Endodermal cell (in vitro differentiated cells): ENCODE measurements at regions not wholly inside any gene's neighbourhood (a gene's known extent, or its start where the extent isn't known, plus 50 kb on each side); places are given as distances from the start of the nearest gene placed in this dataset.
"Not testable (repeated sequence)": the region's sequence is repeated elsewhere in the genome, so short reads cannot be mapped to it uniquely, and the experiment has no call there.

Experiments
- DNase-seq: peaks from one replicate; pipeline ENCODE4 v3.0.0-alpha.2; 2017
- H3K27ac ChIP-seq: 2 replicates; pipeline ENCODE4 v1.5.1; 2013; ENCODE audit warnings: mild to moderate bottlenecking, low read depth, low read length, moderate library complexity
- H3K27me3 ChIP-seq: 2 replicates; pipeline ENCODE4 v1.6.1; 2013; ENCODE audit warnings: mild to moderate bottlenecking, low read length, moderate library complexity; ENCODE audit not compliant: insufficient read depth, control insufficient read depth, poor library complexity, severe bottlenecking
- H3K36me3 ChIP-seq: 2 replicates; pipeline ENCODE4 v1.7.0; 2013; ENCODE audit warnings: mild to moderate bottlenecking, low read length, moderate library complexity; ENCODE audit not compliant: control insufficient read depth, insufficient read depth
- H3K4me1 ChIP-seq: one replicate; pipeline ENCODE4 v1.7.0; 2013; ENCODE audit warnings: low read length; ENCODE audit not compliant: control insufficient read depth, insufficient read depth
- H3K4me3 ChIP-seq: 2 replicates; pipeline ENCODE4 v1.5.1; 2013; ENCODE audit warnings: mild to moderate bottlenecking, low read length, moderate library complexity
- H3K9ac ChIP-seq: 2 replicates; pipeline ENCODE4 v1.6.1; 2013; ENCODE audit warnings: mild to moderate bottlenecking, low read length, moderate library complexity; ENCODE audit not compliant: poor library complexity, severe bottlenecking; ENCODE audit errors: extremely low read depth
- H3K9me3 ChIP-seq: 2 replicates; pipeline ENCODE4 v1.6.1; 2013; ENCODE audit warnings: mild to moderate bottlenecking, low read length, moderate library complexity; ENCODE audit not compliant: control insufficient read depth
- H3K27ac Mint-ChIP-seq: 2 replicates; pipeline ENCODE4 v1.8.0; 2020; ENCODE audit warnings: mixed read lengths
- H3K27me3 Mint-ChIP-seq: 2 replicates; pipeline ENCODE4 v1.8.0; 2021; ENCODE audit warnings: mild to moderate bottlenecking, mixed read lengths; ENCODE audit not compliant: insufficient read depth
- H3K36me3 Mint-ChIP-seq: 2 replicates; pipeline ENCODE4 v1.8.0; 2020; ENCODE audit warnings: low read depth, mixed read lengths
- H3K4me1 Mint-ChIP-seq: 2 replicates; pipeline ENCODE4 v1.8.0; 2020; ENCODE audit warnings: mixed read lengths
- H3K4me3 Mint-ChIP-seq: 2 replicates; pipeline ENCODE4 v1.8.0; 2020; ENCODE audit warnings: mild to moderate bottlenecking, moderate library complexity, mixed read lengths
- H3K9me3 Mint-ChIP-seq: 2 replicates; pipeline ENCODE4 v1.8.0; 2020; ENCODE audit warnings: mild to moderate bottlenecking, mixed read lengths
- WGBS, 2 experiments: methylation state at CpG; one replicate each; pipeline versions ENCODE4 v1.1.5 to v1.1.7; 2013; ENCODE audit warnings: missing lambda C conversion rate in 2 of 2, mixed read lengths in 1 of 2; ENCODE audit not compliant: insufficient coverage in 1 of 2, insufficient read length in 1 of 2; 5-methylcytosine and 5-hydroxymethylcytosine counted together
- TF ChIP-seq, protein P1 (sequence below): fragments of 200-600 bp; sonication (generic); conservative IDR thresholded peaks from 2 replicates; pipeline ENCODE4 v1.5.0; 2021; ENCODE audit warnings: antibody characterized with exemption, mild to moderate bottlenecking

GRCh38 chr7:13801669-13802068 is 187.8 kb downstream of the ETV1 start:
- no peaks in the 10 kb centered on the region for H3K36me3 ChIP-seq
- H3K36me3 Mint-ChIP-seq = peaks cover 10% of the 10 kb centered on the region
- no peaks in the 10 kb centered on the region for H3K9me3 ChIP-seq
- peaks cover 39% of the 10 kb centered on the region for H3K4me1 Mint-ChIP-seq
- H3K9ac ChIP-seq = no peak overlapping the region
- 100% methylated on average over 1 of the region's 1 CpG; no CpG with 5 or more reads in 1 of the 2 experiments for WGBS, 2 experiments
- H3K27me3 ChIP-seq = no peaks in the 10 kb centered on the region
- no peak overlapping the region for H3K27ac Mint-ChIP-seq
- H3K4me3 ChIP-seq = no peak overlapping the region
- H3K4me3 Mint-ChIP-seq = no peak overlapping the region
- DNase-seq = no peak
- H3K4me1 ChIP-seq = peaks cover 5% of the 10 kb centered on the region
- H3K27ac ChIP-seq = no peak overlapping the region
- TF ChIP-seq, protein P1, sequence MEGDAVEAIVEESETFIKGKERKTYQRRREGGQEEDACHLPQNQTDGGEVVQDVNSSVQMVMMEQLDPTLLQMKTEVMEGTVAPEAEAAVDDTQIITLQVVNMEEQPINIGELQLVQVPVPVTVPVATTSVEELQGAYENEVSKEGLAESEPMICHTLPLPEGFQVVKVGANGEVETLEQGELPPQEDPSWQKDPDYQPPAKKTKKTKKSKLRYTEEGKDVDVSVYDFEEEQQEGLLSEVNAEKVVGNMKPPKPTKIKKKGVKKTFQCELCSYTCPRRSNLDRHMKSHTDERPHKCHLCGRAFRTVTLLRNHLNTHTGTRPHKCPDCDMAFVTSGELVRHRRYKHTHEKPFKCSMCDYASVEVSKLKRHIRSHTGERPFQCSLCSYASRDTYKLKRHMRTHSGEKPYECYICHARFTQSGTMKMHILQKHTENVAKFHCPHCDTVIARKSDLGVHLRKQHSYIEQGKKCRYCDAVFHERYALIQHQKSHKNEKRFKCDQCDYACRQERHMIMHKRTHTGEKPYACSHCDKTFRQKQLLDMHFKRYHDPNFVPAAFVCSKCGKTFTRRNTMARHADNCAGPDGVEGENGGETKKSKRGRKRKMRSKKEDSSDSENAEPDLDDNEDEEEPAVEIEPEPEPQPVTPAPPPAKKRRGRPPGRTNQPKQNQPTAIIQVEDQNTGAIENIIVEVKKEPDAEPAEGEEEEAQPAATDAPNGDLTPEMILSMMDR = no peak
- H3K9me3 Mint-ChIP-seq = peaks cover 11% of the 10 kb centered on the region
- no peaks in the 10 kb centered on the region for H3K27me3 Mint-ChIP-seq

GRCh38 chr7:13802651-13803050 is 186.8 kb downstream of the ETV1 start:
- Mint-ChIP-seq H3K4me1 (peaks cover 33% of the 10 kb centered on the region), H3K36me3 (peaks cover 12% of the 10 kb centered on the region), H3K9me3 (peaks cover 16% of the 10 kb centered on the region), H3K27me3 (no peaks in the 10 kb centered on the region), H3K4me3 (no peak overlapping the region), H3K27ac (no peak overlapping the region)
- H3K9ac ChIP-seq = no peak overlapping the region
- 95% methylated on average over 1 of the region's 1 CpG; no CpG with 5 or more reads in 1 of the 2 experiments for whole genome bisulfite sequencing, 2 experiments
- no peaks in the 10 kb centered on the region for H3K9me3 ChIP-seq
- no peak overlapping the region for H3K27ac ChIP-seq
- no peak for DNase-seq
- no peak overlapping the region for H3K4me3 ChIP-seq
- H3K36me3 ChIP-seq = no peaks in the 10 kb centered on the region
- TF ChIP-seq, protein P1 = no peak
- no peaks in the 10 kb centered on the region for H3K4me1 ChIP-seq
- no peaks in the 10 kb centered on the region for H3K27me3 ChIP-seq

DNA sequence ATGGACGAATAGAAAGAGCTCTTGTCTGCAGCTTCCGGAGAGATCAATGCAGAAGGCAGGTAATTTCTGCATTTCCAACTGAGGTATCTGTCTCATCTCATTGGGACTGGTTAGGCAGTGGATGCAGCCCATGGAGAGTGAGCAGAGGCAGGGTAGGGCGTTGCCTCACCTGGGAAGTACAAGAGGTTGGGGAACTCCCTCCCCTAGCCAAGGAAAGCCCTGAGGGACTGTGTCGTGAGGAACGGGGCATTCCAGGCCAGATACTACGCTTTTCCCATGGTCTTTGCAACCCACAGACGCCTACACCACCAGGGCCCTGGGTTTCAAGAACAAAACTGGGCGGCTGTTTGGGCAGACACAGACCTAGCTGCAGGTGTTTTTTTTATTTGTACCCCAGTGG is 186.3 kb downstream of the ETV1 start:
- H3K4me1 ChIP-seq = no peaks in the 10 kb centered on the region
- Mint-ChIP-seq H3K27ac (no peak overlapping the region), H3K9me3 (peaks cover 16% of the 10 kb centered on the region), H3K27me3 (no peaks in the 10 kb centered on the region), H3K36me3 (peaks cover 12% of the 10 kb centered on the region), H3K4me3 (no peak overlapping the region), H3K4me1 (peaks cover 28% of the 10 kb centered on the region)
- no peak overlapping the region for H3K4me3 ChIP-seq
- H3K36me3 ChIP-seq = no peaks in the 10 kb centered on the region
- H3K9me3 ChIP-seq = no peaks in the 10 kb centered on the region
- no peak overlapping the region for H3K9ac ChIP-seq
- no peak for DNase-seq
- H3K27me3 ChIP-seq = no peaks in the 10 kb centered on the region
- 93% methylated on average over 6 to 8 of the region's 8 CpGs for WGBS, 2 experiments
- no peak overlapping the region for H3K27ac ChIP-seq
- TF ChIP-seq, protein P1 = no peak

DNA sequence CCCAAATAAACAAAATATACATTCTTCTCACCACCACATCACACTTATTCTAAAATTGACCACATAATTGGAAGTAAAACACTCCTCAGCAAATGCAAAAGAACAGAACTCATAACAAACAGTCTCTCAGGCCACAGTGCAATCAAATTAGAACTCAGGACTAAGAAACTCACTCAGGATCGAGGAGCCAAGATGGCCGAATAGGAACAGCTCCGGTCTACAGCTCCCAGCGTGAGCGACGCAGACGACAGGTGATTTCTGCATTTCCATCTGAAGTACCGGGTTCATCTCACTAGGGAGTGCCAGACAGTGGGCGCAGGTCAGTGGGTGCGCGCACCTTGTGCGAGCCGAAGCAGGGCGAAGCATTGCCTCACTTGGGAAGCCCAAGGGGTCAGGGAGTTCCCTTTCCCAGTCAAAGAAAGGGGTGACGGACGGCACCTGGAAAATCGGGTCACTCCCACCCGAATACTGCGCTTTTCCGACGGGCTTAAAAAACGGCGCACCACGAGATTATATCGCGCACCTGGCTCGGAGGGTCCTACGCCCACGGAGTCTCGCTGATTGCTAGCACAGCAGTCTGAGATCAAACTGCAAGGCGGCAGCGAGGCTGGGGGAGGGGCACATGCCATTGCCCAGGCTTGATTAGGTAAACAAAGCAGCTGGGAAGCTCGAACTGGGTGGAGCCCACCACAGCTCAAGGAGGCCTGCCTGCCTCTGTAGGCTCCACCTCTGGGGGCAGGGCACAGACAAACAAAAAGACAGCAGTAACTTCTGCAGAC is 183.2 kb downstream of the ETV1 start:
- not testable (repeated sequence) for H3K36me3 ChIP-seq, H3K27me3 ChIP-seq, H3K27me3 Mint-ChIP-seq, H3K4me1 ChIP-seq, H3K9me3 ChIP-seq, H3K27ac ChIP-seq
- peaks cover 24% of the 10 kb centered on the region for H3K9me3 Mint-ChIP-seq
- peak overlapping the region; percentile 82 for H3K4me3 Mint-ChIP-seq
- peaks cover 12% of the 10 kb centered on the region for H3K36me3 Mint-ChIP-seq
- peak overlapping the region; percentile 11 for H3K9ac ChIP-seq
- WGBS, 2 experiments = 63 to 96% methylated on average over 8 to 33 of the region's 33 CpGs
- H3K4me3 ChIP-seq = peak overlapping the region; percentile 77
- peak; percentile 60 for DNase-seq
- peaks cover 23% of the 10 kb centered on the region for H3K4me1 Mint-ChIP-seq
- H3K27ac Mint-ChIP-seq = peak overlapping the region; percentile 93

DNA sequence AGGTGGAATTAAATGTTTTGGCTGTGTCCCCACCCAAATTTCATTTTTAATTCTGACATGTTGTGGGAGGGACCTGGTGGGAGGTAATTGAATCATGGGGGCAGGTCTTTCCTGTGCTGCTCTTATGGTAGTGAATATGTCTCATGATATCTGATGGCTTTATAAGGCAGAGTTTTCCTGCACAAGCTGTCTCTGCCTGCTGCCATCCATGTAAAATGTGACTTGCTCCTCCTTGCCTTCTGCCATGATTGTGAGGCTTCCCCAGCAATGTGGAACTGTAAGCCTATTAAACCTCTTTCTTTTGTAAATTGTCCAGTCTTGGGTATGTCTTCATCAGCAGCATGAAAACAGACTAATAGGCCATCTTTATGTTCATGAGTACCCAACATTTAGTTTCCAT is 172.2 kb downstream of the ETV1 start:
- not testable (repeated sequence) for H3K9ac ChIP-seq, H3K36me3 ChIP-seq, H3K4me3 ChIP-seq, H3K4me3 Mint-ChIP-seq, H3K4me1 ChIP-seq, H3K27ac Mint-ChIP-seq, H3K9me3 ChIP-seq, H3K27ac ChIP-seq, H3K27me3 ChIP-seq, H3K4me1 Mint-ChIP-seq, DNase-seq, H3K36me3 Mint-ChIP-seq, H3K27me3 Mint-ChIP-seq
- peaks cover 48% of the 10 kb centered on the region for H3K9me3 Mint-ChIP-seq
